ENCODE measurements at regions not wholly inside any gene's neighbourhood (a gene's known extent, or its start where the extent isn't known, plus 50 kb on each side); places are given as distances from the start of the nearest gene placed in this dataset.
"Not testable (repeated sequence)": the region's sequence is repeated elsewhere in the genome, so short reads cannot be mapped to it uniquely, and the experiment has no call there.

DNA sequence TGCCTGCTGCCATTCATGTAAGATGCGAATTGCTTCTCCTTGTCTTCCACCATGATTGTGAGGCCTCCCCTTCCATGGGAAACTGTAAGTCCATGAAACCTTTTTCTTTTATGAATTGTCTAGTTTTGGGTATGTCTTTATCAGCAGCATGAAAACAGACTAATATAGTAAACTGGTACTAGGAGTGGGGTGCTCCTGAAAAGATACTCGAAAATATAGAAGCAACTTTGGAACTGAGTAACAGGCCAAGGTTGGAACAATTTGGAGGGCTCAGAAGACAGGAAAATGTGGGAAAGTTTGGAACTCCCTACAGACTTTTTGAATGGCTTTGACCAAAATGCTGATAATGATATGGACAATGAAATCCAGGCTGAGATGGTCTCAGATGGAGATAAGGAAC is 53.8 kb upstream of the SPATA16 start:
- TF ChIP-seq CTCF (IDR thresholded peaks at IDR 0.05 in 2 of 3, conservative IDR thresholded peaks at IDR 0.05 in 1 of 3; ENCODE audit: control insufficient read depth in 2 of 3, extremely low read depth in 1 of 3, insufficient read depth in 1 of 3, low read depth in 3 of 3, low read length in 3 of 3); SMAD1 (IDR thresholded peaks at IDR 0.05; ENCODE audit: low read depth, partially characterized antibody); SRF (IDR thresholded peaks at IDR 0.05; ENCODE audit: low read depth in 2 of 2, low read length in 2 of 2); GABPA (IDR thresholded peaks at IDR 0.05; ENCODE audit: low read depth): not testable (repeated sequence)
